GM21786 (cell line): ENCODE measurements at regions not wholly inside any gene's neighbourhood (a gene's known extent, or its start where the extent isn't known, plus 50 kb on each side); places are given as distances from the start of the nearest gene placed in this dataset.

Experiments used
- ATAC-seq: cut with Tn5 transposase; IDR thresholded peaks from one replicate; pipeline ENCODE4 v1.9.1; 2021; ENCODE audit not compliant: unreplicated experiment

DNA sequence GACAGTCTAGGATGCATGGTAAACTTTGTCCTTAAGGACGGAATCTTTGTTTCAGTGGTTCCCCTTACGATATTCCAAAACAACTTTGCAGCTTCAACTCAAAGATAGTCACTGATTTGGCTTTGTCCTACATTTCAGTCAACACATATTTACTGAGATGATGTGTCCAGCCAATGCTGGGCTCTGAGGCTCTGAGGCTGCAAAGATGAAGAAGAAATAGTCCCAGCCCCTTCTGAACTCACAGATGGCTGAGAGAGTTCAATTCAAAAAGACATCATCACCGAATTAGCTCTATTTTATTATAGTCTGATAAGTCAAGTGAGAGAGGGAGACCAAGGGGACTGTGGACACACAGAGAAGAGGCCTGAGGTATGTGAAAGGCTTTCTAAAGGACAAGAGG lies 544.0 kb downstream of the ACTL7B start:
- no peak for ATAC-seq

DNA sequence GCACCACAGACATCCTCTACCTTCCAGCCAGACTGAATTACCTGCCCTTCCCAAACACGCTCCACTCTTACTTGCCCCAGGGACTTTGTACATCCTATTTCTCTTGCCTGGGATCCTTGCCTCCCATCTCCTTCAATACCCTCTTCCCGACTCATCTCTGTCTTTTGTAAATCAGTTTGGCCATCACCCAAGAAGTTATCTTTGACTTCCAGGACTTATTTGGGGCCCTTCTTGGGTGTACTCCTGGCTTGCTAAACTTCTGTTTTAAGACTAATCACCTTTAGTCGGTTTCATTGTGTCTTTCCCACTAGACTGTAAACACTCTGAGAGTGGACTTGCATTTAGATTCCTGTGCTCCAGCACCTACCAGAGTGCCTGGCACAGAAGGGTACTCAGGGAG lies 545.6 kb downstream of the ACTL7B start:
- ATAC-seq: no peak

DNA sequence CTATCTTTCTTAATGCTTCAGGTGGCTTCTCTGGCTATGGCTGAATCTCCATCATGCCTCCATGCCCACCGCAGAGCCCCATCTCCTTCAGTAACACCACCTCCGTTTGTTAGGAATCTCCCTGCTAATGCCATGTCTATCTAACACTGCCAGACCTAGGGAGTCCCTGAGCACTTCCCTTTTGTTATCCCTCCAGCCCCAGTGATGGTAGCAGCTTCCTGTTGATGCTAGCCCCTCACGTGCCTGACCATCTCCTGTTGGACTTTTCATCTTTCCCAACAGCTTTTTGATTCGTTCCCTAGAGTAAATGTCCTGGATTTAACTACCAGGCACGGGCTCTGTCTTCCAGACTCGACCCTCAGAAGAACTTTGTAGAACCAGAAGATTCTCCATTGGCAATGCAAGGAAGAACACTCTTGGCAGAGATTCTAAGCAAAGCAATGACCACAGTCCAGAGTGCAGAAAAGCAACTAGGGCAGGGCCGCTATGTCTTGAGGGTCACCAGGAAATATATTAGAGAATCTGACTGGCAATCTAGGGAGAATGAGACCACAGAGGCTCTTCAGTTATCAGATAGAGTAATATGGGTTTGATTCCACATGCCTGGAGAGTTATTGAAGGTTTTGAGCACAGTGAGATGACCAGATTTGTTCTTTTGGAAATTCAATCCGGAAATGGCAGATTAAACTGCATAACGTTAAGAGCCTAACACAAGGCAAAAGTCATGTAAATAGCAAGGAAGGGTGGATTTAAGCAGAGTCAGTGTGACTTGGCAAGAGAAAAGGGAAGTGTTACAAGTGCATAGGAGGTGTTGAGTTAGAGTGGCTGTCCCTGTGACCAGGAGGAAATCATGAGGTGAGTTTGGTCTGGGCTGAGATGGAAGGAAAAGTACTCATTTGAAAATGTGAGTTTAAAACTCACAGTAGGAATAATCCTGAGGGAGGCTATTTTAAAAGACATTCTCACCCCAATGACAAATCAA lies 555.2 kb downstream of the ACTL7B start:
- no peak for ATAC-seq

DNA sequence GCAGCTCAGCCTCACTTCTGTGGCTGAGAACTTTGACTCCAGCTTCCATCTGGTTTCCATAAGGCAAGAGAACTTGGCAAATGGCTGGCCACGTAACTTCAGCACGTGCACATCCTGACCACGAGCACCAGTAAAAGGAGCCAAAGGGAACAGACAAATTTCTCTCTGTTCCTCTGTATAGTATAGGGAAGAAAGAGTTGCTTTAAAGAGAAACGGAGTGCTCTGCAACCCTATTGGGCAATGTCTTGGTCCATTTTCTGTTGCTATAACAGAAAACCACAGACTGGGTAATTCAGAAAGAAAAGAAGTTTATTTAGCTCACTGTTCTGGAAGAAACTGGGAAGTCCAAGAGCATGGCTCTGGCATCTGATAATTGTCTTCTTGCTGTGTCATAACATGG lies 558.7 kb downstream of the ACTL7B start:
- no peak for ATAC-seq

DNA sequence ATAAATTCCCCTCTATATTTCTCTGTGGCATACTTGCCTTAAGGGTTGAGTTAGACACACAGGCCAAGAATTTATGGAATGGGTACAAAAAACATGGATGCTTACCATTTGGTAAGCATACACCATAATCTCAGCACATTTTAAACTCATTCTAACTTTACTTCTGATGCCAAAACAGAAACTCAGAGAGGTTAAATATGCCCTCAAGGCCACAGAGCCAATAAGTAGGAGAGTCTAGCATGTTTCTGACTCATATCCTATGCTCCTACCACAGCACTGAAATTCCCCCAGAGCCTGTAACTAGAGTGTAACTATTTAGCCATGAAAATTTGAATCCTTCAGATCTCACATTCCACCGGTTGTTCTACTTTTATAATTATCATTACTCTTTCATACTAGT lies 559.7 kb downstream of the ACTL7B start:
- ATAC-seq: no peak

DNA sequence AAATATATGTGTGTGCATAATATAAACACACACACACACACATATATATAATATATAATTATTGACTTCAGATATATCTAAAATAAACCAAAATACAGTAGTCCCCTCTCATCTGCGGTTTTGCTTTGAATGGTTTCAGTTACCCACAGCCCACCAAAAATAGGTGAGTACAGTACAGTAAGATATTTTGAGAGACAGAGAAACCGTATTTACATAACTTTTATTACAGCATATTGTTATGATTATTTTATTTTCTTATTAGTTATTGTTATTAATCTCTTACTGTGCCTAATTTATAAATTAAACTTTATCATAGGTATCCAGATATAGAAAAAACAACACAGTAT lies 564.2 kb downstream of the ACTL7B start:
- ATAC-seq: no peak

DNA sequence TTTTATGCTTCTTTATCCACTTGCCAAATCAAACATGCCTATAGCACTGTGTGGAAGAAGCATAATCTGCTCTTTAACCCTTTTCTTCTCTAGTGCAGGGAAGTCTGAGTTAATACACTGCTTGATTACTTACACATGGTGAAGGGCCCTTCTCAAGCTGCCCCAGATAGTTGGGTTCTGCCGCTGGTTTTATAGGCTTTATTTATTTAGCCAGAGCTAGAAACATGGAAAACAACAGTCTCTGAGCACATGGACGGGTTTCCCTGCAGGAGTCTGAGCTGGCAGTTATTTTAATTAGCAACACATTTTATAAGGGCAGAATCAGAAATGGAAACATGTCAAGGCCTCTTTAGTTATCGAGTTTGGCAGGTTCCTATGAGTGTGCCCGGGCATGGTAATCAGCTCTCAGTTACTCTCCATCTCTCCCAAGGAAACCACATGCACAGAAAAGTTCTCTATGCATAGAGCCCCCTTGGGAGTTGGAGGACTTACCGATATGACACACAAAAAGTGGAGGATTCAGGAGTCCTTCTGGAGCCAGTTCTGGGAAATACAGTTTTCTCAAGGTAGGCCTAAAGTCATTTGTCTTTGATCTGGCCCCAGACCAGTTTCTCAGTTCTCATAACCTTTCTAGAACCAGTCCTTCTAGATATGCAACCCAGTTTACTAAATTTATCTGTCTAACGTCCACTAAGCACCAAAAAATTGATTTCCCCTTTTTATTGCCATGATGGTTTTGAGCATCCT lies 564.8 kb downstream of the ACTL7B start:
- no peak for ATAC-seq

DNA sequence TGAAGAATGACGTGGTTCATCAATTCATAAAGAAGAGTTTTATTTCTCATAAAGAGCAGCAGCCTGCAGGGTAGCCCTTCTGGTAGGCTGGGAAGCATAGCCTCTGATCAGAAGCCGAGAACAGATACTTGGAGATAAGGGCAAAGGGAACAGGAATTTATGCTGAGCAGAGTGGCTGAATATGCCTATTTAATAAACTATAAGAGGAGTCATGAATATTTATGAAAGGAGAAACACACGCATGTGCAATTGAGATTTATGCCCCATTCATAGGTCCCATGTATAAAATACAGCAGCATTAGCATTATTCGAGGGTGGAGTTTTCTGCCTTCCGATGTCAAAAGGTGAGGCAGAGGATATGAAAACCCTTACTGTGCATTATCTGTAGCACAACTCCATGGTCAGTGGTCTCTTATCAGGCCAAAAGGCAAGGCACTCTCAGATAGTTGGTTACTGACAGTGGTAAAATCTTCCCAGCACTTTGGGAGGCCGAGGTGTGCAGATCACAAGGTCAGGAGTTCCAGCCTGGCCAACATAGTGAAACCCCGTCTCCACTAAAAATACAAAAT lies 569.1 kb downstream of the ACTL7B start:
- ATAC-seq: no peak

DNA sequence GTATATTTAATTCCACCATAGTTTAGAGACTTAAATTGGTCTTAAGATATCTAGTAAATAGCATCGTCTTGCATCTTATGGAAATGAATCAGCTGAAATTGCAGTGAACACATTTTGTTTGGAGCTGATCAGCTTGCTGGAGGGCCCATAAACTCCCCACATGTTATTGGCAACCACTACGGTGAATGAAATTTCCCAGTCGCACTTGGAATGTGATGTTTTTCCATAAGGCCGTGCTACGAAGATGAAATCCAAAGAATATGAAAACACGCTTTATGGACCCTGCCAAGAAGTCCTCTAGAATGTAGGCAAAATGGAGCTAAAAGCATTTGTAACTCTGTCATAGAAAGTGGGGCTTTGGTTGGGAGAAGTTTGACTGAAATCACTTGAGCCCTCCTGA lies 572.1 kb downstream of the ACTL7B start:
- no peak for ATAC-seq

DNA sequence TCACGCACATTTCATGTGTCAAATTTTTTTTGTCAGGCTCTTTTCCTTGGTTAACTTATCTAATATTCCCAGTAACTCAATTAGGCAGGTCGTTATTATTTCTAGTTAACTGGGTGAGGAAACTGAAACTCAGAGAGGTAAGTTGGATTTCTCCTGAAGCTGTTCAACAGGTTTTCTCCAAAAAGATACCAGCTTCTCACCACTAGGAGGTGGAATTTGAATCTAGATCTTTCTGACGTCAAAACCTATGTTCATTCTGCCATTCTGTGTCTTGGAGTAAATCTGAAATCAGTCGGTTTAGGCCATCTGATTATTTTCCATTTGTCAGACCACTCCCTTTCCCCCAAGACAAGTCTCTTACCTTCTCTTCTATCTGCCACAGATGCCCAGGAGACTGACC lies 572.9 kb downstream of the ACTL7B start:
- ATAC-seq: no peak

DNA sequence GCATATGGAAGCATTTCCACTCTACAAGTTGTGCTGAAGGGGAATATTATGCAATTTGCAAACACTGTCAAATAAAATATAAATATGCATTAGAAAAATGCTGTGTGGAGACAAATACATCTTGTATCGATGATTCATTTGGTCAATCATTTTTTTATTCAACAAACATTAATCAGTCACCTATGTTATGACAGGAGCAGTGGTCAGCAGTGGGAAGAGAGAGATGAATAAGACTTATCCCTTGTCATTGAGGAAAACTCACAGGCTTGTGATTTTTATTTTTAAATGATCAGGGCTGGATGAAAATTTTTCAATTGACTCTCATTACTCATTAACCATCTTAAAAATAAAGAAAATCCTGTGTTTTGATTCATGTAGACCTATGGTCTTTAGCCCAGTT lies 574.1 kb downstream of the ACTL7B start:
- no peak for ATAC-seq

DNA sequence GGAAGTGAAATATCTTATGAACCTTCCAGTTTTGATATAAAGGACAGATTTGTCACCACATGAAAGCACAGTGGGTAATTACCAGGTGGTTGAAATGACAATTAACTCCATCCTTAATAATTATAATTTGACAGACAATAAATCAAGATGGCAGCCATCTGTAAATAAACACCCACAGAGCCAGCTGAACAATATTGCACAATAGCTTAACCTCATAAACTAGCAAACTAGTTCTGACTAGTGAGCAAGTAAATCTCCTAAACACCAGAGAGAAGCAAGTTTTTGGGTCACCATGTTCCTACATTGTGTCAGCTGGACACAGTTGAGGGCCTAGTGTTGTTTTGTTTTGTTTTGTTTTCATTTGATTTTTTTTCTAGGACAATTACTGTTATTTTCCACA lies 577.4 kb downstream of the ACTL7B start:
- ATAC-seq: no peak

DNA sequence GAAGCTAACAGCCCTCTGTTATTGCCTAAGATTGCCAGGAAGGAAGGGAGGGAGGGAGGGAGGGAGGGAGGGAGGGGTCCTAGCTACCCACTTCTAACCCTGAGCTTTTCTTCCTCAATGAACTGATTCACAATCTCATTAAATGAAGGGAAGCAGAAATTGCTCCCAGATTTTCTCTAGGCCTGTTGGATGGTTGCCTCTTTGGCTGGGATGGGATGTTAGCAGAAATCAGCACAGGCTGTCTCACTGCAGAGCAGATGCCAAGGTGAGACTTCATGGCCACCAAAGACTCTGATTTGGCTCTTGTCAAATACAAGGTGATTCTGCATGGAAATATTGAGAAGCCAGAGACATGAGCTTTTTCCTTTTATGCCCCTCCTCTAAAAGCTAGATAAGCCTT lies 578.6 kb downstream of the ACTL7B start:
- ATAC-seq: no peak

DNA sequence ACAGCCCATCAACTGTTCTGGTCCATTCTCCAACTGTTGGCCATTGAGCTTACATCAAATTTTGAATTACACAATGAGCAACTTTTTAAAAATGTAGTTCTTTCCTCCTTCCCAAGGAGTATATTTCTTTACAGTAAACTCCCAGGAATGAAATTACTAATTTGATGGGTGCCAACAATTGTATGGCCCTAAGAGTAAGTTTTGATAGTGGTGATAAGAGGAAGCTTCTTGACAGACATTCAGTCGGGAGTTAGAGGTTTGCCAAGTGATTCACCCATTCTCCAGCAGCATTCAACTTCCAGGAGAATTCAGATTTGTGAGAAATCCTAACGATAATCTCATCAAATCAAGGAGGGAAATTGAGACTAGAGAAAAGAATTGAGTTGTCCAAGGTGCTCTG lies 579.9 kb downstream of the ACTL7B start:
- ATAC-seq: no peak

DNA sequence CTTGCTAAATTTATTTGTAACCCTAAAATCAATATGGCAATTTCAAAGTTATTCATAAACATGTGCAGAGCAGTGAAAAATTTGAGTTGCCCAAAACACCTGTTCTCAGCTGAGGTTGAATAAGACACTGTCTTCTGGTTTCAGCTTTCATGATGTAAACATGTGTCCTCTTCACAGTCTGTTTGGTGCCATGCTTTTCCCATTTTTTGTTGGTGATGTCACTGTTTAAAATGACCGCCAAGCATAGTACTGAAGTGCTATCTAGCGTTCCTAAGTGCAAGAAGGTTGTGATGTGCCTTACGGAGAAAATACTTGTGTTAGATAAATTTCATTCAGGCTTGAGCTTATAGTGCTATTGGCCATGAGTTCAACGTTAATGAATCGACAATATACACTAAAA lies 580.8 kb downstream of the ACTL7B start:
- no peak for ATAC-seq

DNA sequence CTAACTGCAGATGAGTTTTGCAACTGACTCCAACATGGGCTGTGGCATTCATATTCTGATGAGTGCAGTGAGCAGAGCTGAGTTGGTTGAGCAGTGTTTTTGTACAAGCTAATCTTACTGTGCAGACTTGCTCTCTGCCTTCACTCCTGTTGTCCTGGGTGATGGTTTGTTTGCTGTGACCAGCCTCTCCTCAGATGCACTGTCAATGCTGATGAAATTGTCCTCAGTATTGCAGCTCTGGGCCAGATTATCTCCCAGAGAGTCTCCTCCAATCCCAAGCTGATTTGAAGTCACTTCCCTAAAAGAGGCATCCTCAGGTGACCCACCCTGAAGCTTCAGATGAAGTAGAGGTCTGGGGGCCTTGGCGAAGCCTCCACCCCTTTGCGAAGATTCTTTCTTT lies 581.8 kb downstream of the ACTL7B start:
- no peak for ATAC-seq

DNA sequence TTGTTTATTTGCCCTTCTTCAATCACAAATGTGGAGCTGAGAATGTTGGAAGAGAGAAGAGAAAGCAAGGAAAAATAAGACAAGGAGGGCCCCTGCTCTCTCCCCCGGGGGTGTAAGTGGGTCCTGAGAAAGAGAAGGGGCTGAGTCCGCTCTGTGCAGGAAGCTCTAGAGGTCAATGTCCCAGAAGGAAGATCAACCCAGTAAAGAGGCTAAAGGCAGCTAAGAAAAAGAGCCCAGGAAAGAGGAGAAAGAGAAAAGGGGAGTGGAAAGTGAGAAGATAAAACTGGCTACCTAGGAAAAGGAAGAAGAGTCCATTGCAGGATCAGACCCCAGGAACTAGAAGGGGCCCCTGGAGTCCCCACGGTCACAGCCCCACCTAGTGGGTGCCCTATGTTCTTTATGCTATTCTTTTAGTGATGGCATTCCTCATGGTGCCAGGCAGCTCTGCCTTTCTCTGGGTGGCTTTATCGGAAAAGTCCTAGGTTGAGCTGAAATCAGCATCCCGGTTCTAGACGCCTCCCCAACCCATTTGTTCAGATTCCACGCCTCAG lies 583.4 kb downstream of the ACTL7B start:
- ATAC-seq: no peak

DNA sequence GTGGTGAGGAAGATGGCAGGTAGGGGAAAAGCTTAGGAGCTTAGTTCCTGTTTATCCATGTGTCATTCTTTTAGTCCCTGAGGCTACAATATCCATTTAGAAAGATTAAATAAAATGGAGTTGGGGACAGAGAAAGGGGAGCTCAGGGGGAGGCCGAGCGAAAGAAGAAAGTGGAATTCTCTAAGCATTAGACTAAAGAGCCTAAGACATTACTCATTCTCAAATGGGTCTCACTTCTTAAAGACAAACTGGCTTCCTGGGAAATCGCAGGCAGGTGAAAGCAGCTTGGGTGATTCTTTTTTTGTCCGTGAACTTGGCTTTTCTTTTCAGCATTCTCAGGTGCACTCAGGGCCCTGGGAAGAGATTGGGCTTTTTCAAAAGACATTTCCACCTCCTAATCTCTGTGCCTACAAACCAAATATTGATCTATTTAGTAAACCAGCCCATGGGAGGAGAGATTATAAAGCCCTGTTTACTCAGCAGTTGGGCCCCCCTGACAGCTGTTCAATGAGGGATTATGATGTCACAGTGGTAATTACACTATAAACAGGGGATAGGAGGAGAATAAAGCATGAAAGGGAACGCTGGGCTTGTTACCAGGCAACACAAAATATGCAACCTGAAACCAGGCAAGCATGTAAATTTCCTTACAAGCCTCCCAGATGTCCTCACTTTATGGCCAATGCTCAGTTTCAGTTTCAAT lies 584.0 kb downstream of the ACTL7B start:
- ATAC-seq: no peak

DNA sequence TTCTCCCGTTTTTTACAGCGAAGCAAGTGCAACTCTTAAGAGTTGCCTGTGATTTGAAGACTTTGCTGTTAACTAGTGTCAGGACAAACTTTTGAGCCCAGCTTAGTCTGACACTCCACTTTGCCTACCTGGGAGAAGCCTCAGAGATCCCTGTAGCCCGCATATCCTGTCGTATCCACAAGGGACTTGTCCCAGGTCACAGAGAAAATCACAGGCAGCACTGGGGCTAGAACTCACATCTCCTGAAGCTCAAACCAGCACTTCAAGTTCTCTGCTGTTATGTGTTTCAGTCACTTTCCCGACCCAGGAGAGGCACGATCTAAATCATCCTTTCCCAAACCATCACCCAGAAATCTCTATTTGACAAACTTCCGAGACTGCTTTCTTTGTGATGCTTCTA lies 584.5 kb downstream of the ACTL7B start:
- no peak for ATAC-seq

DNA sequence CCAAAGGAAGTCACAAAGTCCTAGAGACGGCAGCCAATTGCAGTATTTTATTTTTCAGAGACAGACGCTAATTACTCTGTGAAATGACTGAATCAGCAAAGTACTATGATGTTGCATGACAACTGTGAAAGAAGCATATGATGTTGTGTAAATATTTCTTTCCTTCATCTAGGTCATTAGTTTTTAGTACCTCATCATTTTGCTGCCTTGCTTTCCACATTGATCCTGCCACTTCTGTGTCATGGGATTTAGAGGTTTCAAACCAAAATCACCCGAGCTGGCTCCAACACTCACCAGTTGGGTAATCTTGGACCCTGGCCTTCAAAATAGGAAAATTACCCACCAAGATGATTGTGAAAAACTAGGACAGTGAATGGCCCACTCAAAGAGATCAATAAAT lies 585.2 kb downstream of the ACTL7B start:
- no peak for ATAC-seq

DNA sequence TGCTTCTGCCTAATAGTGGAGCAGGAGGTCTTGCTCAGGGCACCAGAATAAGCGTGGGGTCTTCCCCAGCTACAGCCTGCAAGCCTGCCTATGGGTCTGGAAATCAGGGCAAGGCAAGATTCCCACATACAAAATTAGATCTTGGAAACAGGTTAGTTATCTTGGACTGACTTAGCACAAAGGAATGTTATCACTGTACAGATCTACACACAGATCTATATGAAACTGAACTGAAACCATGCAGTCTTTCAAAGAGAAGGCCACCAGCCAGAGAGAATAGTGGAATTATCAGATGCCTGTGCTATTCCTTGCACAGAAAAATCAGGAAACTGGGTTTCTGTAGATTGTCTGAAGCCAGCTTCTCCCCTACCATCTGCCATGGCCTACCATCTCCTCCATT lies 585.7 kb downstream of the ACTL7B start:
- ATAC-seq: no peak
